ENCODE measurements at regions not wholly inside any gene's neighbourhood (a gene's known extent, or its start where the extent isn't known, plus 50 kb on each side); places are given as distances from the start of the nearest gene placed in this dataset.
A peak's percentile ranks its signal among the peaks of the same experiment; 100 is the strongest.
"Not testable (repeated sequence)": the region's sequence is repeated elsewhere in the genome, so short reads cannot be mapped to it uniquely, and the experiment has no call there.

DNA sequence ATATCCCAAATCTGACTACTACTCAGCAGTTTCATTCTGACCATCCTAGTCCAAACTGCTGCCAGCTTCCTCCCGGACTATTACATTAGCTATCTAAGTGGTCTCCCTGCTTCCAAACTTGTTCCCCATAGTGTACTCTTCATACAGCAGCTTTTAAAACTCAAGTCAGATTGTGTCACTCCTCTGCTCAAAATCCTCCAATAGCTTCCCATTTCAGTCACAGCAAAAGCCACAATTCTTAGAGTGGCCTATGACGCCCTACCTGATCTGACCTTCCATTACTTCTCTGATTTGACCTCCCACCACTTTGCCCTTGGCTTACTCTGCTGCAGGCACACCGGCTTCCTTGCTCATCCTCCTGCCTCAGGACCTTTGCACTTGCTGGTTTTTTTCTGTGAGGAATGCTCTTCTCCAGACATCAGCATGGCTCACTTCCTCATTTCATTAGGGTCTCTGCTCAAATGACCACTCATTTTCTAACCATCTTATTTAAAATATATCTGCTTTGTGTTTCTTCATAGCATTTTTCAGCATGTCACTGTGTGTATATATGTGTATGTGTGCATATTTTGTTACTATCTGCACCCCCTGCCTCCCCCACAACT, 111.1 kb upstream of the DTNBP1 start:
- no peak for DNase-seq (ENCODE audit: low read depth in 2 of 2)

DNA sequence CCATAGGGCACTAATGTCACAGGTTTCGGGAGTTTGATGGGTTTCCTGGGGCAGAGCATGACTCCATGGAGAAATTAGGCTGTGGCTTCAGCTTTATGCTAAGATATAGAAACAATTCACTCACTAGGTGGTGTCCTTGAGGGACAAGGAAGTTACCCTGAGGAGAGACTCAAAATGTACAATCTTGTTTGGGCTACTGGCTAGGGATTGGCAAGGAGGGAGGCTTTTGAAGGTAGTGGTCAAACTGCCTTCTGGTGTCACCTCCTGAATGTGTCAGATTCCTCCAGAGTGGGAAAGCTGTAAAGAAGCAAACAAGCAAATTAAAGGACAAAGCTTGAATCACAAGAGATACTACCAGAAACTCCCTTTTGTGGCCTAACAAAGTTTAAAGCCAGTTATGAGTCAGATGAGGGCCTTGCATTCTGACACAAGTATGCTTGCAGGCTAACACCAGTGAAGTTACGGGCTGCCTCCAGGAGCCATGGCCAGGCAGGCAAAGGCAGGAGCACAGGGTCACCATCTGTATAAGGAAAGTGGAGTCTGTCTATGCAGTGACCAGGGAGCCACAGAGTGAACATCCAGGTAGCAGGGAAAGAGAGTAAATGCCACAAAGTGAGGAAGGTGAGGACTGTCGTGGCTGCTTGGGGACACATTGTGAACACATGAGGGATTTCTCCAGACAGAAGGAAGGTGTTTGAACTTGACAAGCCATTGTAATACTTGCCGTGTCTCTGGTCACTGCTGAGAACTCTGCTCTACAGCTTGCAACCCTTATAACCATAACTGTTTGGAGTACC, 107.7 kb upstream of the DTNBP1 start:
- DNase-seq (ENCODE audit: low read depth in 2 of 2): no peak

DNA sequence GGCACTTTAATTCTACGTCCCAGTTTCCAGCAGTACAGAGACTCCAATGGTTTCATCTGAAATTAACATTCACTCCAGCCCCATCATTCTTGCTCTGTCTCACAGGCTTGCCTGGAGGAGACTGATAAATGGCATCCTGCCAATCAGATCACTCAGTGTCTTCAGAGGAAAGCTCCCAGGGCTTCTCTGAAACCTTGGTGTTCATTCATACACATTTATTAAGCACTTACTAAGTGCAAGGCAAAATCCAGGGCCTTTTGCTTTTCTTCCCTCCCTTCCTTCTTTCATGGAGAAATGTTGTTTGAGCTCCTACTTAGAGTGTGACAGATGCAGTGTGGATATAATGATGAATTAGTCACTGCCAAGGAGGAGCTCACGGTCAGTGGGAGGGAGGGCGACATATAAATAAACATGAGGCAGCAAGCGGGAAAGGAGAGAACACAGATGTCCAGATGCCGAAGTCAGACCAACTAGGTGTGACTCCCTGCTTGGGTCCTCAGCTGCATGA, 106.7 kb upstream of the DTNBP1 start:
- no peak for DNase-seq (ENCODE audit: low read depth in 2 of 2)

GRCh38 chr6:15768999-15769398, 106.2 kb upstream of the DTNBP1 start:
- DNase-seq (ENCODE audit: low read depth in 2 of 2): no peak

DNA sequence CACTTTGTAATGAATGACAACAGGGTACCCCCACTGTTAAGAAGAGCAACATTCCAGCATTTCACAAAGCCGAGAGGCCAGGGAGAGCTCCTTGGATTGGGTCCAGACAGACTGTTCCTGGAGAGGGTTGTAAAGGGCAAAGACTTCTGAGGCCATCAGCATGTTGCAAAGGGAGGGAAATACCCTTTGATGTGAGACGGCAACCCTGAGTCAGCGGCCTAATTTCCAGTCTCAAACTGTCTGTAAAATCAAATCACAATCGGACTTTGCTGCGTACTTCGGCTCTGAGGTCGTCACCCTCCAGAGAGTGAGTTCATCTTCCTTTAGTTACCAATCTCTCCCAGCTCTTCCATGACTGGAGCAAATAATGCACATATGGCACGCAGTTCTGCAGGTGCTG, 101.0 kb upstream of the DTNBP1 start:
- DNase-seq (ENCODE audit: low read depth in 2 of 2): peak; percentile 21 to 30

- peak; percentile 39 to 41 for DNase-seq (ENCODE audit: low read depth in 2 of 2)
Measured at GRCh38 chr6:15763364-15763763, 100.5 kb upstream of the DTNBP1 start.

GRCh38 chr6:15761045-15761502, 98.2 kb upstream of the DTNBP1 start:
- no peak for DNase-seq (ENCODE audit: low read depth in 2 of 2)

GRCh38 chr6:15758631-15759215, 95.9 kb upstream of the DTNBP1 start:
- DNase-seq (ENCODE audit: low read depth in 2 of 2): no peak

GRCh38 chr6:15755526-15755925, 92.7 kb upstream of the DTNBP1 start:
- peak; percentile 40 to 42 for DNase-seq (ENCODE audit: low read depth in 2 of 2)

- no peak for DNase-seq (ENCODE audit: low read depth in 2 of 2)
Measured at GRCh38 chr6:15754706-15755079, 91.9 kb upstream of the DTNBP1 start.

- DNase-seq (ENCODE audit: low read depth in 2 of 2): peak; percentile 52 to 53
Measured at GRCh38 chr6:15754035-15754705, 91.3 kb upstream of the DTNBP1 start.

GRCh38 chr6:15752820-15753219, 90.0 kb upstream of the DTNBP1 start:
- no peak for DNase-seq (ENCODE audit: low read depth in 2 of 2)

GRCh38 chr6:15751721-15752350, 89.0 kb upstream of the DTNBP1 start:
- no peak for DNase-seq (ENCODE audit: low read depth in 2 of 2)

GRCh38 chr6:15748341-15748740, 85.5 kb upstream of the DTNBP1 start:
- no peak for DNase-seq (ENCODE audit: low read depth in 2 of 2)

- DNase-seq (ENCODE audit: low read depth in 2 of 2): no peak
Measured at GRCh38 chr6:15747354-15747883, 84.6 kb upstream of the DTNBP1 start.

GRCh38 chr6:15745781-15746180, 83.0 kb upstream of the DTNBP1 start:
- DNase-seq (ENCODE audit: low read depth in 2 of 2): no peak

- no peak for DNase-seq (ENCODE audit: low read depth in 2 of 2)
Measured at GRCh38 chr6:15744818-15745402, 82.1 kb upstream of the DTNBP1 start.

GRCh38 chr6:15742013-15742412, 79.2 kb upstream of the DTNBP1 start:
- not testable (repeated sequence) for DNase-seq (ENCODE audit: low read depth in 2 of 2)

GRCh38 chr6:15741405-15741804, 78.6 kb upstream of the DTNBP1 start:
- no peak for DNase-seq (ENCODE audit: low read depth in 2 of 2)

DNA sequence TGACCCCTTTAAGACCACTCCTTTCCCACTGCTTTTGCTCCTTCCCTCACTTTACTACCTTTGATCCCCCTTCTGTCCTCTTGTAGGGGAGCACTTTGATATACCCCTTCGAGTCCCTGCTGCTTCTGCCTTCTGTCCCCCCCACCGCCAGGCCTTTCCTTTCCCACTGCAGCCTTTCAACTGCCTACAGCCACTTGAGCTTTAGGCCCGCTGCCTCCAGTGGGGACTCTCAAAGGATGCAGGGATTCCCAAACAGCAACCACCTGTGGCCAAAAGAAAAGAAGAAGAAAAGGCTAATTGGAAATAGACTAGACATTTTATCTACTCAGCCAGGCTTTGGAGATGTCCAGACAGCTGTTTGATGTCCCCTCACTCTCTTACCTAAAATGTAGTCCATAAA, 77.0 kb upstream of the DTNBP1 start:
- no peak for DNase-seq (ENCODE audit: low read depth in 2 of 2)

- no peak for DNase-seq (ENCODE audit: low read depth in 2 of 2)
Measured at GRCh38 chr6:15739353-15739752, 76.5 kb upstream of the DTNBP1 start.

Measured in fibroblast of skin of left quadriceps (primary cell).